Gastroesophageal sphincter (tissue), 3 donors: ENCODE measurements at regions not wholly inside any gene's neighbourhood (a gene's known extent, or its start where the extent isn't known, plus 50 kb on each side); places are given as distances from the start of the nearest gene placed in this dataset.

Experiments
- CTCF ChIP-seq, 4 experiments: fragments of 200-600 bp in 2 of 4; fragments of 450-650 bp in 2 of 4; sonication (generic) in 1 of 4; IDR thresholded peaks; one replicate each; pipeline ENCODE4 v1.5.1; 2017 to 2019; ENCODE audit warnings: antibody characterized with exemption in 4 of 4, mild to moderate bottlenecking in 2 of 4, moderate library complexity in 2 of 4
- POLR2A ChIP-seq, 2 donors: fragments of 450-650 bp; IDR thresholded peaks; one replicate each; pipeline ENCODE4 v1.6.1; 2017; ENCODE audit warnings: antibody characterized with exemption in 2 of 2, mild to moderate bottlenecking in 2 of 2, moderate library complexity in 1 of 2

DNA sequence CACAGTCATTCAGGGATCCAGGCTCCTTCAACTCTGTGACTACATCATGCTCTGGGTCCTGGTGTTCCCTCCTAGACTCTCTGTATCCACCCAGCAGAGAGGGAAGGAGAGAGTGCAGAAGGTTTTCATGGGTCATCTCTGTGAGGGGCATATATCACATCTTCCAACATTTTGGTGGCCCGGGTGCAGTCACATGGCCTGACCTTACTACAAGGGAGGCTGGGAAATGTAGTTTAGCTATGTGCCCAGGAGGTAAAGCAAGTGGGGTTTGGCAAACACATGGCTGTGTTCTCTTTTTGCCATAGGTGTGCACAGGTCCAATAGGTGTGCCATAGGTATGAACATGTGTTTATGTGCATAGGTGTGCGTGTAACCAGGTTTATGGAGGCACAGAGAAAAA, 222.2 kb upstream of the EEF2KMT start:
- TF ChIP-seq CTCF (IDR thresholded peaks at IDR 0.05) (no peak), POLR2A (IDR thresholded peaks at IDR 0.05) (no peak)
